ENCODE measurements at regions not wholly inside any gene's neighbourhood (a gene's known extent, or its start where the extent isn't known, plus 50 kb on each side); places are given as distances from the start of the nearest gene placed in this dataset.
A peak's percentile ranks its signal among the peaks of the same experiment; 100 is the strongest.
"Not testable (repeated sequence)": the region's sequence is repeated elsewhere in the genome, so short reads cannot be mapped to it uniquely, and the experiment has no call there.

GRCh38 chr6:144467921-144468320 is 182.8 kb downstream of the UTRN start:
- H3K9me3 ChIP-seq, result no peaks in the 10 kb centered on the region
- peaks cover 0 to 6% of the 10 kb centered on the region in 2 donors for H3K4me1 ChIP-seq
- no peak overlapping the region for H3K4me3 ChIP-seq
- peaks cover 0 to 68% of the 10 kb centered on the region in 2 donors for H3K36me3 ChIP-seq
- intact Hi-C loops (cut with DNase I), result no loop called here
- no peak for ATAC-seq
- DNase-seq, result no peak
- no peak for TF ChIP-seq CTCF (IDR thresholded peaks at IDR 0.05)
- H3K27ac ChIP-seq, result no peak overlapping the region
- H3K27me3 ChIP-seq, result no peaks in the 10 kb centered on the region

GRCh38 chr6:144468709-144469108 is 183.6 kb downstream of the UTRN start:
- no peak for TF ChIP-seq CTCF (IDR thresholded peaks at IDR 0.05)
- no peaks in the 10 kb centered on the region for H3K27me3 ChIP-seq

GRCh38 chr6:144469144-144469575 is 184.0 kb downstream of the UTRN start:
- no peak overlapping the region for H3K4me3 ChIP-seq
- TF ChIP-seq CTCF (IDR thresholded peaks at IDR 0.05), result no peak
- H3K27ac ChIP-seq, result no peak overlapping the region
- peaks cover 0 to 58% of the 10 kb centered on the region in 2 donors for H3K36me3 ChIP-seq
- intact Hi-C loops (cut with DNase I), result no loop called here
- no peaks in the 10 kb centered on the region for H3K9me3 ChIP-seq
- H3K4me1 ChIP-seq, result peaks cover 0 to 6% of the 10 kb centered on the region in 2 donors
- DNase-seq (no peak), ATAC-seq (no peak)
- H3K27me3 ChIP-seq, result no peaks in the 10 kb centered on the region

More at GRCh38 chr6:144468709-144469108, 183.6 kb downstream of the UTRN start:
- Histone ChIP-seq H3K4me1 (peaks cover 0 to 6% of the 10 kb centered on the region in 2 donors), H3K27ac (no peak overlapping the region), H3K9me3 (no peaks in the 10 kb centered on the region), H3K36me3 (peaks cover 0 to 60% of the 10 kb centered on the region in 2 donors), H3K4me3 (no peak overlapping the region)
- DNase-seq (no peak), ATAC-seq (peak; percentile 33)
- intact Hi-C loops (cut with DNase I), result no loop called here

- ATAC-seq; intact Hi-C loops (cut with DNase I); H3K9me3 ChIP-seq; H3K4me1 ChIP-seq; H3K4me3 ChIP-seq; H3K27ac ChIP-seq; H3K27me3 ChIP-seq: not testable (repeated sequence)
- peak in 1 of 4 donors; percentile 67 for DNase-seq
- peaks cover 0 to 58% of the 10 kb centered on the region in 2 donors for H3K36me3 ChIP-seq
These were observed 185.1 kb downstream of the UTRN start for GRCh38 chr6:144470201-144470600.

- no peak for TF ChIP-seq CTCF (IDR thresholded peaks at IDR 0.05)
- no peak for ATAC-seq
- peaks cover 0 to 6% of the 10 kb centered on the region in 2 donors for H3K4me1 ChIP-seq
- H3K36me3 ChIP-seq, result peaks cover 0 to 62% of the 10 kb centered on the region in 2 donors
- intact Hi-C loops (cut with DNase I), result no loop called here
- H3K27me3 ChIP-seq, result no peaks in the 10 kb centered on the region
- DNase-seq, result no peak
- H3K27ac ChIP-seq, result no peak overlapping the region
- H3K9me3 ChIP-seq, result no peaks in the 10 kb centered on the region
- H3K4me3 ChIP-seq, result no peak overlapping the region
These were observed 186.9 kb downstream of the UTRN start for GRCh38 chr6:144471986-144472385.

- Histone ChIP-seq H3K4me3 (no peak overlapping the region), H3K27me3 (no peaks in the 10 kb centered on the region), H3K27ac (no peak overlapping the region), H3K36me3 (peaks cover 0 to 62% of the 10 kb centered on the region in 2 donors), H3K9me3 (no peaks in the 10 kb centered on the region), H3K4me1 (peaks cover 0 to 1% of the 10 kb centered on the region in 2 donors)
- intact Hi-C loops (cut with DNase I), result no loop called here
- TF ChIP-seq CTCF (IDR thresholded peaks at IDR 0.05), result no peak
- ATAC-seq, result peak; percentile 74
- DNase-seq, result no peak
These were observed 189.2 kb downstream of the UTRN start for GRCh38 chr6:144474290-144474689.
